ENCODE measurements at regions not wholly inside any gene's neighbourhood (a gene's known extent, or its start where the extent isn't known, plus 50 kb on each side); places are given as distances from the start of the nearest gene placed in this dataset.

DNA sequence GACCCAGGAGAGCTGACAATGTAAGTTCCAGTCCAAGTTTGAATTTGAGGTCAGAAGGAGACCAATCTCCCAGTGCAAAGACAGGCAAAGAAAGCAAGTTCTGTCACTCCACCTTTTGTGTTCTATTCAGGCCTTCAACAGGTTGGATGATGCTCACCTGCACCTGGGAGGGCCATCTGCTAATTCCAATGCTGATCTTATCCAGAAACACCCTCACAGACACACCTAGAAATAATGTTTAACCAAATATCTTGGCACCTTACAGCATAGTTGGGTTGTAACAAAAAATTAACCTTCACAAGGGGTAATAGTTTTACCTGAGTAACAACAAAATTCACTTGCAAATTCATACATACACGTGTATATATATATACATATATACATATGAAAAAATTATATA lies 190.8 kb downstream of the DIRAS2 start:
- Histone ChIP-seq H3K9ac (ENCODE audit: low read length) (no peak overlapping the region), H4K20me1 (ENCODE audit: insufficient read depth, low read length) (no peaks in the 10 kb centered on the region), H3K9me3 (replicated peaks; ENCODE audit: insufficient read depth, low read length) (no peaks in the 10 kb centered on the region), H3F3A (ENCODE audit: insufficient read depth, low read length) (no peaks in the 10 kb centered on the region), H3K4me1 (ENCODE audit: low read length) (0 out of 2 replicates have a peak, but pooled peaks cover 5% of the 10 kb centered on the region), H2AFZ (ENCODE audit: low read length) (no peak overlapping the region), H3K27me3 (replicated peaks; ENCODE audit: insufficient read depth, low read length) (no peaks in the 10 kb centered on the region), H3K79me2 (ENCODE audit: low read length) (no peaks in the 10 kb centered on the region), H3K9me2 (replicated peaks; ENCODE audit: insufficient read depth, low read length) (no peaks in the 10 kb centered on the region), H3K36me3 (replicated peaks; ENCODE audit: insufficient read depth, low read length) (no peaks in the 10 kb centered on the region), H3K4me2 (ENCODE audit: low read depth, low read length) (no peak overlapping the region), H3K4me3 (ENCODE audit: low read length) (no peak overlapping the region), H3K27ac (ENCODE audit: low read length) (no peak overlapping the region)
- no peak for DNase-seq
- TF ChIP-seq, protein P1, sequence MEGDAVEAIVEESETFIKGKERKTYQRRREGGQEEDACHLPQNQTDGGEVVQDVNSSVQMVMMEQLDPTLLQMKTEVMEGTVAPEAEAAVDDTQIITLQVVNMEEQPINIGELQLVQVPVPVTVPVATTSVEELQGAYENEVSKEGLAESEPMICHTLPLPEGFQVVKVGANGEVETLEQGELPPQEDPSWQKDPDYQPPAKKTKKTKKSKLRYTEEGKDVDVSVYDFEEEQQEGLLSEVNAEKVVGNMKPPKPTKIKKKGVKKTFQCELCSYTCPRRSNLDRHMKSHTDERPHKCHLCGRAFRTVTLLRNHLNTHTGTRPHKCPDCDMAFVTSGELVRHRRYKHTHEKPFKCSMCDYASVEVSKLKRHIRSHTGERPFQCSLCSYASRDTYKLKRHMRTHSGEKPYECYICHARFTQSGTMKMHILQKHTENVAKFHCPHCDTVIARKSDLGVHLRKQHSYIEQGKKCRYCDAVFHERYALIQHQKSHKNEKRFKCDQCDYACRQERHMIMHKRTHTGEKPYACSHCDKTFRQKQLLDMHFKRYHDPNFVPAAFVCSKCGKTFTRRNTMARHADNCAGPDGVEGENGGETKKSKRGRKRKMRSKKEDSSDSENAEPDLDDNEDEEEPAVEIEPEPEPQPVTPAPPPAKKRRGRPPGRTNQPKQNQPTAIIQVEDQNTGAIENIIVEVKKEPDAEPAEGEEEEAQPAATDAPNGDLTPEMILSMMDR (IDR thresholded peaks at IDR 0.05; ENCODE audit: low read length) = no peak
- TF ChIP-seq EZH2 (optimal IDR thresholded peaks at IDR 0.05; ENCODE audit: low read depth, low read length) = no peak

GRCh38 chr9:90455316-90455715 lies 187.3 kb downstream of the DIRAS2 start:
- no peak overlapping the region for H3K4me3 ChIP-seq (ENCODE audit: low read length)
- no peaks in the 10 kb centered on the region for H3K36me3 ChIP-seq (replicated peaks; ENCODE audit: insufficient read depth, low read length)
- peak; percentile 43 for DNase-seq
- no peak overlapping the region for H3K4me2 ChIP-seq (ENCODE audit: low read depth, low read length)
- H3K27me3 ChIP-seq (replicated peaks; ENCODE audit: insufficient read depth, low read length) = no peaks in the 10 kb centered on the region
- no peaks in the 10 kb centered on the region for H3K9me2 ChIP-seq (replicated peaks; ENCODE audit: insufficient read depth, low read length)
- peaks cover 23% of the 10 kb centered on the region for H3K4me1 ChIP-seq (ENCODE audit: low read length)
- peak overlapping the region; percentile 41; the same call in 1 of the 2 replicates for H3K27ac ChIP-seq (ENCODE audit: low read length)
- peak overlapping the region; percentile 43; the same call in 1 of the 2 replicates for H2AFZ ChIP-seq (ENCODE audit: low read length)
- peaks cover 8% of the 10 kb centered on the region; the same call in 1 of the 2 replicates for H3F3A ChIP-seq (ENCODE audit: insufficient read depth, low read length)
- H3K9ac ChIP-seq (ENCODE audit: low read length) = no peak overlapping the region
- no peaks in the 10 kb centered on the region for H3K9me3 ChIP-seq (replicated peaks; ENCODE audit: insufficient read depth, low read length)
- TF ChIP-seq EZH2phosphoT487 (IDR thresholded peaks at IDR 0.05; ENCODE audit: low read length) (no peak), EZH2 (optimal IDR thresholded peaks at IDR 0.05; ENCODE audit: low read depth, low read length) (no peak)
- TF ChIP-seq, protein P1 (IDR thresholded peaks at IDR 0.05; ENCODE audit: low read length) = no peak
- no peaks in the 10 kb centered on the region for H4K20me1 ChIP-seq (ENCODE audit: insufficient read depth, low read length)
- H3K79me2 ChIP-seq (ENCODE audit: low read length) = no peaks in the 10 kb centered on the region

GRCh38 chr9:90457386-90458190 lies 185.0 kb downstream of the DIRAS2 start:
- Histone ChIP-seq H2AFZ (ENCODE audit: low read length) (no peak overlapping the region), H3K79me2 (ENCODE audit: low read length) (no peaks in the 10 kb centered on the region), H3K4me1 (ENCODE audit: low read length) (peaks cover 26% of the 10 kb centered on the region), H3F3A (ENCODE audit: insufficient read depth, low read length) (peaks cover 8% of the 10 kb centered on the region; the same call in 1 of the 2 replicates), H3K27me3 (replicated peaks; ENCODE audit: insufficient read depth, low read length) (no peaks in the 10 kb centered on the region), H3K9me2 (replicated peaks; ENCODE audit: insufficient read depth, low read length) (no peaks in the 10 kb centered on the region), H3K27ac (ENCODE audit: low read length) (no peak overlapping the region), H3K9me3 (replicated peaks; ENCODE audit: insufficient read depth, low read length) (no peaks in the 10 kb centered on the region), H3K4me3 (ENCODE audit: low read length) (no peak overlapping the region), H3K9ac (ENCODE audit: low read length) (no peak overlapping the region), H4K20me1 (ENCODE audit: insufficient read depth, low read length) (no peaks in the 10 kb centered on the region), H3K36me3 (replicated peaks; ENCODE audit: insufficient read depth, low read length) (no peaks in the 10 kb centered on the region), H3K4me2 (ENCODE audit: low read depth, low read length) (no peak overlapping the region)
- TF ChIP-seq, protein P1 (IDR thresholded peaks at IDR 0.05; ENCODE audit: low read length) = no peak
- TF ChIP-seq EZH2phosphoT487 (IDR thresholded peaks at IDR 0.05; ENCODE audit: low read length) = no peak
- TF ChIP-seq EZH2 (optimal IDR thresholded peaks at IDR 0.05; ENCODE audit: low read depth, low read length) = no peak
- no peak for DNase-seq
